GM13977 (cell line): ENCODE measurements at regions not wholly inside any gene's neighbourhood (a gene's known extent, or its start where the extent isn't known, plus 50 kb on each side); places are given as distances from the start of the nearest gene placed in this dataset.

Experiments
- DNase-seq: peaks from one replicate; pipeline ENCODE4 v3.0.0; 2012; ENCODE audit warnings: low spot score
- CTCF ChIP-seq: IDR thresholded peaks from 2 replicates; pipeline ENCODE4 v1.5.1; 2012; ENCODE audit warnings: mild to moderate bottlenecking, control low read depth; ENCODE audit not compliant: insufficient read depth; ENCODE audit errors: extremely low read depth, missing control alignments
- in situ Hi-C: fragments of 300-500 bp; cut with MboI; formaldehyde crosslinking; loops from one replicate; pipeline ENCODE4 v1.12.0; 2022; ENCODE audit warnings: low sequenced_read_pairs, low pct_unique_long_range_greater_than_20kb, mixed read lengths, inconsistent platforms; ENCODE audit not compliant: unreplicated experiment

DNA sequence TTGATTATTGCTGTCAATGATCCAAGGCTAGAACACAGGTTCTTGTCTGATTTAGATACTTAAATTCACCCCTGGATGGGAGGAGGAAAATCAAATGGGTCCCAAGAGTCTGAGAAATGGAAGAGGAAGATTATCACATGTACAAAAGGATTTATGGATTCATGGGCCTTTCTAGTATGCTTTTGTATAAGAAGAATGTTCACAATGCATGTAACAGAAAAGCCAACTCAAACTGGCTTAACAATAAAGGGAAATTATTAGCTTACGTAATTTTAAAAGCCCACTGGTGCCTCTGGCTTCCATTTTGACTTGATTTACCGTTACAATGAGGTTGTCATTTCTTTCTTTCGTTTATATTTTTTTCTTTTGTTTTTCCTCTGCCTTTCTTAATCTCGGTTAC lies 782.5 kb upstream of the GRM7 start:
- no peak for DNase-seq
- in situ Hi-C loops = no loop called here
- no peak for TF ChIP-seq CTCF

DNA sequence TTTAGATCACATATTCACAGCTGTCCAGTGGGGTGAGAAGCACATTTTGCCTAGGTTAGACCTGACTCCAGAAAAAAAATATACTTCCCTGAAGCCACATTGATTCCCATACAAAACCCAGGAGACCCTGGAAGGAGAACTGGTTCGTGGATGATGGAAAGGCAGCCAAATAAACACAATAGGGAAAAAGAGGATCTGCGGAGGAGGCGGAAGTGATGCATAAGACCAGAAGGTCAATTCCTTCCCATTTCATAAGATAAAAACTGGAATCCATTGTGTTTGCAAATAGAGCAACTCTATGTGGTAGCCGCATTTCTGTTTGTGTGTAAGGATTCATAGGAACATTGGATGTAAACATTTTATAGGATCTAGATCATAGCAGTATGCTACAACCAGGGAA lies 781.9 kb upstream of the GRM7 start:
- DNase-seq = no peak
- TF ChIP-seq CTCF = no peak
- in situ Hi-C loops = no loop called here

GRCh38 chr3:6079561-6080179 lies 781.2 kb upstream of the GRM7 start:
- in situ Hi-C loops = no loop called here
- no peak for DNase-seq
- TF ChIP-seq CTCF = no peak

- no peak for TF ChIP-seq CTCF
- in situ Hi-C loops = no loop called here
- DNase-seq = no peak
Measured at GRCh38 chr3:6088433-6088832, 772.5 kb upstream of the GRM7 start.

- in situ Hi-C loops = no loop called here
- no peak for TF ChIP-seq CTCF
- no peak for DNase-seq
Measured at GRCh38 chr3:6089780-6090179, 771.1 kb upstream of the GRM7 start.

GRCh38 chr3:6091262-6091661 lies 769.7 kb upstream of the GRM7 start:
- no peak for TF ChIP-seq CTCF
- in situ Hi-C loops = no loop called here
- DNase-seq = no peak

- no peak for TF ChIP-seq CTCF
- in situ Hi-C loops = no loop called here
- no peak for DNase-seq
Measured at GRCh38 chr3:6095006-6095405, 765.9 kb upstream of the GRM7 start.
